ENCODE measurements at regions not wholly inside any gene's neighbourhood (a gene's known extent, or its start where the extent isn't known, plus 50 kb on each side); places are given as distances from the start of the nearest gene placed in this dataset.
A peak's percentile ranks its signal among the peaks of the same experiment; 100 is the strongest.
"Not testable (repeated sequence)": the region's sequence is repeated elsewhere in the genome, so short reads cannot be mapped to it uniquely, and the experiment has no call there.

GRCh38 chr4:122973465-122973864 is 51.1 kb upstream of the NUDT6 start:
- DNase-seq (ENCODE audit: low read depth), result no peak

- no peak for DNase-seq (ENCODE audit: low read depth)
These were observed 53.7 kb upstream of the NUDT6 start for GRCh38 chr4:122976111-122976510.

- no peak for DNase-seq (ENCODE audit: low read depth)
These were observed 54.7 kb upstream of the NUDT6 start for GRCh38 chr4:122977103-122977502.

GRCh38 chr4:122978109-122978508 is 55.7 kb upstream of the NUDT6 start:
- no peak for DNase-seq (ENCODE audit: low read depth)

- no peak for DNase-seq (ENCODE audit: low read depth)
These were observed 56.4 kb upstream of the NUDT6 start for GRCh38 chr4:122978789-122979188.

- no peak for DNase-seq (ENCODE audit: low read depth)
These were observed 58.5 kb upstream of the NUDT6 start for GRCh38 chr4:122980860-122981259.

GRCh38 chr4:122988696-122989095 is 66.3 kb upstream of the NUDT6 start:
- no peak for DNase-seq (ENCODE audit: low read depth)

GRCh38 chr4:122990891-122991290 is 68.5 kb upstream of the NUDT6 start:
- no peak for DNase-seq (ENCODE audit: low read depth)

GRCh38 chr4:122992057-122992456 is 69.7 kb upstream of the NUDT6 start:
- no peak for DNase-seq (ENCODE audit: low read depth)

- no peak for DNase-seq (ENCODE audit: low read depth)
These were observed 70.2 kb upstream of the NUDT6 start for GRCh38 chr4:122992641-122993040.

GRCh38 chr4:122996350-122996749 is 74.0 kb upstream of the NUDT6 start:
- DNase-seq (ENCODE audit: low read depth), result no peak

- no peak for DNase-seq (ENCODE audit: low read depth)
These were observed 75.2 kb upstream of the NUDT6 start for GRCh38 chr4:122997463-122998101.

- DNase-seq (ENCODE audit: low read depth), result not testable (repeated sequence)
These were observed 81.7 kb upstream of the NUDT6 start for GRCh38 chr4:123004079-123004478.

- not testable (repeated sequence) for DNase-seq (ENCODE audit: low read depth)
These were observed 82.7 kb upstream of the NUDT6 start for GRCh38 chr4:123005126-123005525.

- DNase-seq (ENCODE audit: low read depth), result no peak
These were observed 85.3 kb upstream of the NUDT6 start for GRCh38 chr4:123007679-123008078.

GRCh38 chr4:123012416-123012815 is 90.0 kb upstream of the NUDT6 start:
- DNase-seq (ENCODE audit: low read depth), result not testable (repeated sequence)

- DNase-seq (ENCODE audit: low read depth), result peak; percentile 11
These were observed 91.6 kb upstream of the NUDT6 start for GRCh38 chr4:123014038-123014437.

- no peak for DNase-seq (ENCODE audit: low read depth)
These were observed 94.7 kb upstream of the NUDT6 start for GRCh38 chr4:123017078-123017477.

- peak; percentile 92 for DNase-seq (ENCODE audit: low read depth)
These were observed 95.4 kb upstream of the NUDT6 start for GRCh38 chr4:123017636-123018395.

GRCh38 chr4:123018396-123018775 is 96.0 kb upstream of the NUDT6 start:
- no peak for DNase-seq (ENCODE audit: low read depth)

- no peak for DNase-seq (ENCODE audit: low read depth)
These were observed 97.9 kb upstream of the NUDT6 start for GRCh38 chr4:123020285-123020684.

GRCh38 chr4:123023647-123024046 is 101.2 kb upstream of the NUDT6 start:
- DNase-seq (ENCODE audit: low read depth), result no peak

- no peak for DNase-seq (ENCODE audit: low read depth)
These were observed 102.3 kb upstream of the NUDT6 start for GRCh38 chr4:123024710-123025109.

- DNase-seq (ENCODE audit: low read depth), result no peak
These were observed 103.0 kb upstream of the NUDT6 start for GRCh38 chr4:123025398-123025797.

All from fibroblast of gingiva (primary cell).